IPS-20b (cell line): ENCODE measurements at regions not wholly inside any gene's neighbourhood (a gene's known extent, or its start where the extent isn't known, plus 50 kb on each side); places are given as distances from the start of the nearest gene placed in this dataset.

Experiments
- H3K27ac ChIP-seq: one replicate; pipeline ENCODE4 v1.5.1; 2013; ENCODE audit warnings: low read length
- H3K27me3 ChIP-seq: 2 replicates; pipeline ENCODE4 v1.6.1; 2013; ENCODE audit warnings: mild to moderate bottlenecking, low read length, inconsistent platforms; ENCODE audit not compliant: insufficient read depth
- H3K36me3 ChIP-seq: 2 replicates; pipeline ENCODE4 v1.6.1; 2013; ENCODE audit warnings: low read depth, mild to moderate bottlenecking, inconsistent platforms, low read length, moderate library complexity; ENCODE audit not compliant: insufficient read depth
- H3K4me1 ChIP-seq: 2 replicates; pipeline ENCODE4 v1.6.1; 2013; ENCODE audit warnings: mild to moderate bottlenecking, control low read depth, inconsistent platforms, low read length, moderate library complexity; ENCODE audit not compliant: insufficient read depth
- H3K4me3 ChIP-seq: 2 replicates; pipeline ENCODE4 v1.5.1; 2013; ENCODE audit warnings: mild to moderate bottlenecking, low read length, inconsistent platforms
- H3K9ac ChIP-seq: 2 replicates; pipeline ENCODE4 v1.6.1; 2013; ENCODE audit warnings: low read depth, mild to moderate bottlenecking, inconsistent platforms, low read length, moderate library complexity
- H3K9me3 ChIP-seq: 2 replicates; pipeline ENCODE4 v1.6.1; 2013; ENCODE audit warnings: mild to moderate bottlenecking, low read depth, low read length, inconsistent platforms; ENCODE audit not compliant: insufficient read depth

DNA sequence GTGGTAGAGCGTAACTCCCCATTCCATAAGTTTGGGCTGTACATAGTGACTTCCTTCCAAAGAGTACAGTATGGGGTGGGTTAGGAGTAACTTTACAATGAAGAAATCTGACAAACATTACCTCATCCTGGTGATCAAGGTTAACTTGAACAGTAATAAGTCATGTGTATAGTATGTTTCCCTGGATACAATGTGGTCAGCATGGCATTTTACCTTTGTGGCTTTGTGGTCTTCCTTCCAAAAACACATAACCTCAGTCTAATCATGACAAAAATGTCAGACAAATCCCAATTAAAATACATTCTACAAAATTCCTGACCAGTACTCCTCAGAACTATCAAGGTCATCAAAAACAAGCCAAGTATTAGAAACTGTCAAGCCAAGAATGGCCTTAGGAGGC lies 225.1 kb downstream of the UBE3D start:
- Histone ChIP-seq H3K36me3 (no peaks in the 10 kb centered on the region), H3K4me3 (no peak overlapping the region), H3K9me3 (no peaks in the 10 kb centered on the region), H3K27ac (no peak overlapping the region), H3K4me1 (no peaks in the 10 kb centered on the region), H3K27me3 (no peaks in the 10 kb centered on the region), H3K9ac (no peak overlapping the region)

DNA sequence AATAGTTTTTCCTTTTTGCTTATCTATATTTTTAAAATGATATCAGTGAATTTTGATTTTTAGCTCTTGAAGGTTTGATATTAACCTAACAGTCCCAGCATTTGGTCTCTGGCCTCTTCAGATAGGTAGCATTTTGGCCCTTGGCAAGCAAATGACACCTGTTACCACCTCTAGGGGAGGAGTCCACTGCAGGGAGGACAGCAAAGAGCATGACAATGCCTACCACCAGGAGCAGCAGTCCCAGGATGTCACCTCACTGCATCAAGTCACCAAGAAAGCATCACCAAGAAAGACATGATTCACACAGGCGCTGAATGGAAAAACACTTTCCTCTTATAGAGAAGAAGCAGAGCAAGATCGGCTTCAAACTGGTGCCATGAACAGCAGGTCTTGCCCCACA lies 224.3 kb downstream of the UBE3D start:
- H3K9ac ChIP-seq = no peak overlapping the region
- H3K9me3 ChIP-seq = no peaks in the 10 kb centered on the region
- H3K27ac ChIP-seq = no peak overlapping the region
- no peaks in the 10 kb centered on the region for H3K36me3 ChIP-seq
- H3K4me1 ChIP-seq = no peaks in the 10 kb centered on the region
- H3K27me3 ChIP-seq = no peaks in the 10 kb centered on the region
- no peak overlapping the region for H3K4me3 ChIP-seq
